ENCODE measurements at regions not wholly inside any gene's neighbourhood (a gene's known extent, or its start where the extent isn't known, plus 50 kb on each side); places are given as distances from the start of the nearest gene placed in this dataset.

DNA sequence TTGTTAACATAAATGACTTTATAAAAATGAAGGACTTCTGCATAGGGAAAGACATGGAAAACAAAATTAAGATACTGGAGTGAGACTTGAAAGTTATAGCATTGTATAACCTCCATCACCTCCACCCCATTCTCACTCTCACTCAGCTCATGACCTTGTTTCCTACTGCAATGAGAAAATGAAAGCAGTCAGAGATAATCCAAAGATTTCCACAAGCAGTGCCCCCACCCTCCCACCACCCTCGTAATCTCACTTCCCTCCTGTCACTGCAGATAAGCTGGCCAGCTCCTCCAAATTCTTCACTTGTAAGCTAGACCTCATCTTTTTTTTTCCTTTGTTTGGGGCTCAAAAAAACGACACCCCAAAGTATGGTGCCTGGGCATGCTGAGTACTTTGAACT is 52.9 kb upstream of the PROKR2 start:
- TF ChIP-seq POLR2A (IDR thresholded peaks at IDR 0.05) (no peak), CTCF (IDR thresholded peaks at IDR 0.05 in 8 of 11, conservative IDR thresholded peaks at IDR 0.05 in 3 of 11) (no peak), POLR2AphosphoS5 (IDR thresholded peaks at IDR 0.05) (no peak)

All from spleen (tissue), 7 donors.